IgD-negative memory B cell (primary cell): ENCODE measurements at regions not wholly inside any gene's neighbourhood (a gene's known extent, or its start where the extent isn't known, plus 50 kb on each side); places are given as distances from the start of the nearest gene placed in this dataset.
"Not testable (repeated sequence)": the region's sequence is repeated elsewhere in the genome, so short reads cannot be mapped to it uniquely, and the experiment has no call there.

Experiments used
- H3K27ac Mint-ChIP-seq, 3 donors: one replicate each; pipeline ENCODE4 v1.8.0; 2020 to 2022; ENCODE audit warnings: mild to moderate bottlenecking in 3 of 3, mixed read lengths in 3 of 3, moderate library complexity in 1 of 3
- H3K27me3 Mint-ChIP-seq: one replicate; pipeline ENCODE4 v1.8.0; 2021; ENCODE audit warnings: mixed read lengths
- H3K36me3 Mint-ChIP-seq: one replicate; pipeline ENCODE4 v1.8.0; 2020; ENCODE audit warnings: mild to moderate bottlenecking, mixed read lengths
- H3K4me1 Mint-ChIP-seq, 3 donors: one replicate each; pipeline ENCODE4 v1.8.0; 2020 to 2022; ENCODE audit warnings: mixed read lengths in 3 of 3, mild to moderate bottlenecking in 1 of 3
- H3K4me3 Mint-ChIP-seq, 4 donors: one replicate each; pipeline ENCODE4 v1.8.0; 2020 to 2022; ENCODE audit warnings: mild to moderate bottlenecking in 4 of 4, mixed read lengths in 4 of 4, moderate library complexity in 3 of 4
- H3K9me3 Mint-ChIP-seq, 3 donors: one replicate each; pipeline ENCODE4 v1.8.0; 2020 to 2021; ENCODE audit warnings: mixed read lengths in 3 of 3, mild to moderate bottlenecking in 1 of 3

DNA sequence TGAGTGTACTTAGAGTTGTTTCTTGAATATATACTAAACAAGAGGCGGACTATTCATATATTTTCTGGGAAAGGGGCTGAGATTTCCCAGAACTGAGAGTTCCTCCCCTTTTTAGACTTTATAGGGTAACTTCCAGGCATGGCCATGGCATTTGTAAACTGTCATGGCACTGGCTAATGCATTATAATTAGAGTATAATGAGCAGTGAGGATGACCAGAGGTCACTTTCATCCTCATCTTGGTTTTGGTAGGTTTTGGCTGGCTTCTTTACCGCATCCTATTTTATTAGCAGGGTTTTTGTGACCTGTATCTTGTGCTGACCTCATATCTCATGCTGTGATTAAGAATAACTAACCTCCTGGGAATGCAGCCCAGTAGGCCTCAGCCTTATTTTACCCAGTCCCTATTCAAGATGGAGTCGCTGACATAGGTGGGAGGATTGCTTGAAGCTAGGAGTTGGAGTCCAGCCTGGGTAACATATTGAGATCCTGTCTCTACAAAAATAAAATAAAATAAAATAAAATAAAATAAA is 91.4 kb downstream of the MOBP start:
- Mint-ChIP-seq H3K27ac (no peak overlapping the region), H3K36me3 (no peaks in the 10 kb centered on the region), H3K4me1 (no peaks in the 10 kb centered on the region), H3K9me3 (peaks cover 0 to 11% (median 6%) of the 10 kb centered on the region in 3 donors), H3K4me3 (no peak overlapping the region), H3K27me3 (peaks cover 4% of the 10 kb centered on the region)

- Mint-ChIP-seq H3K4me3 (no peak overlapping the region), H3K27ac (no peak overlapping the region), H3K27me3 (no peaks in the 10 kb centered on the region), H3K36me3 (no peaks in the 10 kb centered on the region), H3K4me1 (no peaks in the 10 kb centered on the region), H3K9me3 (peaks cover 0 to 11% (median 0%) of the 10 kb centered on the region in 3 donors)
Observed at GRCh38 chr3:39559543-39559942, 92.1 kb downstream of the MOBP start.

GRCh38 chr3:39568508-39568907 is 101.0 kb downstream of the MOBP start:
- Mint-ChIP-seq H3K9me3 (peaks cover 0 to 1% (median 0%) of the 10 kb centered on the region in 3 donors), H3K4me3 (no peak overlapping the region), H3K27ac (no peak overlapping the region), H3K4me1 (no peaks in the 10 kb centered on the region), H3K27me3 (peaks cover 2% of the 10 kb centered on the region), H3K36me3 (no peaks in the 10 kb centered on the region)

DNA sequence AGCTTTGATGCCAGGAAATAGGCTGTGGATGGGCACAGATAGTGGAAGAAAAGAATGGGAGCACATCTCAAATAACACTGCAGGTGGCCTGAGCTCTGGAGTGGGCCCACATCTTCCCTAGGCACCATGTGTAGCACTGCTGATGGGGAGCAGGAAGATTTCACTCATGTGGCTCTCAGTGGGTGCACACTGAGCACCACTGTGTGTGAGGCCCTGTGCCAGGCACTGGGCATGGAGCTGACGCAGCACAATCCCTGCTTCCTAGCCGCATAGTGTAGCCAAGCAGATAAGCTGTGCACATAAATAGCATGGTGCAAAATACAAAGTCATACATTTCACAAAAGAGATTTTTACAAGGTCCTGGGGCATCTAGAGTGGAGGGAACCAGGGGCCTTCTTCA is 101.6 kb downstream of the MOBP start:
- no peaks in the 10 kb centered on the region for H3K36me3 Mint-ChIP-seq
- no peak overlapping the region for H3K4me3 Mint-ChIP-seq
- H3K27ac Mint-ChIP-seq: no peak overlapping the region
- peaks cover 0 to 1% (median 0%) of the 10 kb centered on the region in 3 donors for H3K9me3 Mint-ChIP-seq
- H3K27me3 Mint-ChIP-seq: peaks cover 2% of the 10 kb centered on the region
- H3K4me1 Mint-ChIP-seq: no peaks in the 10 kb centered on the region

DNA sequence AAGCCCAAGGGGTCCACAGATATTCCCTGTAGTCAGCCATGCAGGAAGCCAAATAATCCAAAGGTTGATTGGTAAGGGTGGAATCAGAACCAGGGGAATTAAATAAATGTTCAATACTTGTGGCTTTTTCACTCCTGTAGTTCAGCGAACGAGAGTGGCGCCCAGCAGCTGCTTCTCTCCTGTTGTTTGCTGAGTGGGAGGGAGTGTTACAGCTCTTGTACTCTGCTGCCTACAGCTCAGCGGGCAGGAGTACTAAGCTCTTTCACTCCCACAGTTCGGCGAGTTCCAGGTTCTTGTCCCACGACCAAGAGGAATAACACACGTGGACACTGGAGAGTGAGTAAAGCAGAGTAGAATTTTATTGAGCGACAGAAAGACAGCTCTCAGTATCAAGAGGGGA is 105.9 kb downstream of the MOBP start:
- no peaks in the 10 kb centered on the region for H3K36me3 Mint-ChIP-seq
- H3K4me1 Mint-ChIP-seq: no peaks in the 10 kb centered on the region
- no peak overlapping the region for H3K4me3 Mint-ChIP-seq
- no peak overlapping the region for H3K27ac Mint-ChIP-seq
- H3K9me3 Mint-ChIP-seq: no peaks in the 10 kb centered on the region
- H3K27me3 Mint-ChIP-seq: no peaks in the 10 kb centered on the region

GRCh38 chr3:39577541-39577940 is 110.1 kb downstream of the MOBP start:
- peaks cover 4% of the 10 kb centered on the region for H3K27me3 Mint-ChIP-seq
- no peak overlapping the region for H3K27ac Mint-ChIP-seq
- H3K4me3 Mint-ChIP-seq: no peak overlapping the region
- no peaks in the 10 kb centered on the region for H3K4me1 Mint-ChIP-seq
- no peaks in the 10 kb centered on the region for H3K9me3 Mint-ChIP-seq
- H3K36me3 Mint-ChIP-seq: no peaks in the 10 kb centered on the region

- not testable (repeated sequence) for H3K27me3 Mint-ChIP-seq, H3K4me3 Mint-ChIP-seq, H3K36me3 Mint-ChIP-seq, H3K9me3 Mint-ChIP-seq, H3K4me1 Mint-ChIP-seq, H3K27ac Mint-ChIP-seq
Observed at GRCh38 chr3:39586215-39586614, 118.7 kb downstream of the MOBP start.

DNA sequence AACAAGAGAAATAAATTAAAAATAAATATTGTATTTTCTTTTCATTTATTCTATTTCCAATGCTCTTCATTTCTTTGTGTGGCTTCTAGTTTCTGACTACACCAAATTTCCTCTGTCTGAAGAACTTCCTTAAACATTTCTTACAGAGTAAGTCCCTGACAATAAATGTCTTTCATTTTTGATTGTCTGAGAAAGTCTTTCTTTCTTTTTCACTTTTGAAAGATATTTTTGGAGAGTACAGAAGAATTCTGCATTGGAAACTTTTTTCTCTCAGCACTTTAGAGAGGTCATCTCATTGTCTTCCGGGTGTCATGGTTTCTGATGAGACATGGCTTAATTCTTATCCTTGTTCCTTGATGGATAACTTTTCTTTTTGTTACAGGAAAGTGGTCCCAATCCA is 119.6 kb downstream of the MOBP start:
- H3K4me3 Mint-ChIP-seq: no peak overlapping the region
- peaks cover 4% of the 10 kb centered on the region for H3K27me3 Mint-ChIP-seq
- no peaks in the 10 kb centered on the region for H3K36me3 Mint-ChIP-seq
- no peak overlapping the region for H3K27ac Mint-ChIP-seq
- H3K4me1 Mint-ChIP-seq: no peaks in the 10 kb centered on the region
- H3K9me3 Mint-ChIP-seq: peaks cover 0 to 5% (median 3%) of the 10 kb centered on the region in 3 donors

DNA sequence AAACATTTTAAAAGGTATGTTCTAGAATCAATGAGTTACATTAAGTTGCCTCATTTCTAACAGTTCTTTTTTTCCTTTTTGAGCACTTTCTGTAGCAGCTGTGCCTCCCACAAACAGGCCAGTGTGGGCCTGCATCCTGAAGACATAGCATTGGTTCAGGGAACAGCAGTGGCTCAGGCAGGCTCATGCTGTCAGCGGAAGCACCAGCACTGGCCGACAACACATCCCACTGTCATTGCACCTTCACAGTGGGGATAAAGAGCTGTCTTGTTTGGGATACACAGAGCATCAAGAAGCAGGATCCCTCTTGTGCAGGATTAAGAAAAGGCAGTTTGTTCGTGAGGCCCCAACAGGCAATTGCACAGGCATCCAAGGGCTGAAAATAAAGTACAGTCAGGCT is 123.3 kb downstream of the MOBP start:
- H3K27ac Mint-ChIP-seq: no peak overlapping the region
- H3K9me3 Mint-ChIP-seq: peaks cover 0 to 5% (median 0%) of the 10 kb centered on the region in 3 donors
- no peaks in the 10 kb centered on the region for H3K4me1 Mint-ChIP-seq
- no peak overlapping the region for H3K4me3 Mint-ChIP-seq
- H3K27me3 Mint-ChIP-seq: peaks cover 2% of the 10 kb centered on the region
- H3K36me3 Mint-ChIP-seq: no peaks in the 10 kb centered on the region

GRCh38 chr3:39592311-39593050 is 125.0 kb downstream of the MOBP start:
- Mint-ChIP-seq H3K4me1 (no peaks in the 10 kb centered on the region), H3K27ac (no peak overlapping the region), H3K4me3 (no peak overlapping the region), H3K9me3 (no peaks in the 10 kb centered on the region), H3K36me3 (peaks cover 2% of the 10 kb centered on the region), H3K27me3 (peaks cover 2% of the 10 kb centered on the region)

- H3K9me3 Mint-ChIP-seq: no peaks in the 10 kb centered on the region
- no peaks in the 10 kb centered on the region for H3K4me1 Mint-ChIP-seq
- peaks cover 2% of the 10 kb centered on the region for H3K36me3 Mint-ChIP-seq
- H3K4me3 Mint-ChIP-seq: peak overlapping the region in 1 of 4 donors; percentile 28
- H3K27me3 Mint-ChIP-seq: peaks cover 2% of the 10 kb centered on the region
- H3K27ac Mint-ChIP-seq: no peak overlapping the region
Observed at GRCh38 chr3:39593341-39593740, 125.9 kb downstream of the MOBP start.

- H3K9me3 Mint-ChIP-seq: peaks cover 0 to 3% (median 2%) of the 10 kb centered on the region in 3 donors
- no peaks in the 10 kb centered on the region for H3K4me1 Mint-ChIP-seq
- no peak overlapping the region for H3K27ac Mint-ChIP-seq
- no peak overlapping the region for H3K4me3 Mint-ChIP-seq
- peaks cover 2% of the 10 kb centered on the region for H3K36me3 Mint-ChIP-seq
- H3K27me3 Mint-ChIP-seq: peaks cover 4% of the 10 kb centered on the region
Observed at GRCh38 chr3:39601241-39601640, 133.8 kb downstream of the MOBP start.

GRCh38 chr3:39605837-39606236 is 138.4 kb downstream of the MOBP start:
- H3K9me3 Mint-ChIP-seq: peaks cover 0 to 7% (median 2%) of the 10 kb centered on the region in 3 donors
- H3K27ac Mint-ChIP-seq: no peak overlapping the region
- H3K4me3 Mint-ChIP-seq: no peak overlapping the region
- H3K4me1 Mint-ChIP-seq: no peaks in the 10 kb centered on the region
- H3K27me3 Mint-ChIP-seq: peaks cover 5% of the 10 kb centered on the region
- no peaks in the 10 kb centered on the region for H3K36me3 Mint-ChIP-seq

DNA sequence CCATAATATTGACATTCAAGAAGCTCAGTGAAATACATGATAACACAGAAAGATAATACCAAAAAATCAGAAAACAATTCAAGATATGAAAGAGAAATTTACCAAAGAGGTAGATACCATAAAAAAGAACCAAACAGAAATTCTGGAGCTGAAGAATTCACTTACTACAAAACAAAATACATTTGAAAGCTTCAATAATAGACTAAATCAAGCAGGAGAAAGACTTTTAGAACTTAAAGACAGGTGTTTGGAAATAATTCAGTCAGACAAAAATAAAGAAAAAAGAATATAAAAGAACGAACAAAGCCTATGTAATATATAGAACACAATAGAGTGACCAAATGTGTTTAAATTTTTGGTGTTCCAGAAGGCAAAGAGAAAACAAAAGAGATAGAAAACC is 158.7 kb downstream of the MOBP start:
- Mint-ChIP-seq H3K27ac (no peak overlapping the region), H3K9me3 (peaks cover 7 to 18% (median 11%) of the 10 kb centered on the region in 3 donors), H3K36me3 (no peaks in the 10 kb centered on the region), H3K4me3 (no peak overlapping the region), H3K27me3 (peaks cover 4% of the 10 kb centered on the region), H3K4me1 (no peaks in the 10 kb centered on the region)

DNA sequence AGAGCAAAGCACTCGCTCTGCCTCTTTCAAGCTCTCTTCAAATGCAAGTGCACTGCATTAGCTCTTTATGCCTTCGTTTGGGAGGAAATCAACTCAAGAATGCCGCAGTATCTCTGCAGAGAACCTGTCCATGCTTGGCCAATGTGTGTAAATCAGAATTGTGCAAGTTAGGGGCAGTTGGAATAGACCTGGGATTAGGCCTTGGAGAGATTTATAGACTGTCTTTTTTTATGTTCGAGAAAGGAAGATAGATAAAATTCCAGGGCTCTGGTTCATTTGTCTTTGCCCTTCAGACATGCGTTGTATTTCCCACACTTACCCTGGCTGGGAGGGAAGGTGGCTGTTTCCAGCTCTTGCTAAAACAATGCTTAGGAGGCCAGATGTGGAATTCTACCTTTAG is 163.7 kb downstream of the MOBP start:
- peaks cover 7 to 11% (median 9%) of the 10 kb centered on the region in 3 donors for H3K9me3 Mint-ChIP-seq
- H3K27ac Mint-ChIP-seq: no peak overlapping the region
- peaks cover 5% of the 10 kb centered on the region for H3K27me3 Mint-ChIP-seq
- no peak overlapping the region for H3K4me3 Mint-ChIP-seq
- H3K36me3 Mint-ChIP-seq: peaks cover 2% of the 10 kb centered on the region
- no peaks in the 10 kb centered on the region for H3K4me1 Mint-ChIP-seq

GRCh38 chr3:39637807-39638206 is 170.3 kb downstream of the MOBP start:
- Mint-ChIP-seq H3K4me1 (no peaks in the 10 kb centered on the region), H3K36me3 (peaks cover 2% of the 10 kb centered on the region), H3K27me3 (peaks cover 7% of the 10 kb centered on the region), H3K27ac (no peak overlapping the region), H3K9me3 (peaks cover 0 to 4% (median 0%) of the 10 kb centered on the region in 3 donors), H3K4me3 (no peak overlapping the region)
